ENCODE measurements at regions not wholly inside any gene's neighbourhood (a gene's known extent, or its start where the extent isn't known, plus 50 kb on each side); places are given as distances from the start of the nearest gene placed in this dataset.
"Not testable (repeated sequence)": the region's sequence is repeated elsewhere in the genome, so short reads cannot be mapped to it uniquely, and the experiment has no call there.

DNA sequence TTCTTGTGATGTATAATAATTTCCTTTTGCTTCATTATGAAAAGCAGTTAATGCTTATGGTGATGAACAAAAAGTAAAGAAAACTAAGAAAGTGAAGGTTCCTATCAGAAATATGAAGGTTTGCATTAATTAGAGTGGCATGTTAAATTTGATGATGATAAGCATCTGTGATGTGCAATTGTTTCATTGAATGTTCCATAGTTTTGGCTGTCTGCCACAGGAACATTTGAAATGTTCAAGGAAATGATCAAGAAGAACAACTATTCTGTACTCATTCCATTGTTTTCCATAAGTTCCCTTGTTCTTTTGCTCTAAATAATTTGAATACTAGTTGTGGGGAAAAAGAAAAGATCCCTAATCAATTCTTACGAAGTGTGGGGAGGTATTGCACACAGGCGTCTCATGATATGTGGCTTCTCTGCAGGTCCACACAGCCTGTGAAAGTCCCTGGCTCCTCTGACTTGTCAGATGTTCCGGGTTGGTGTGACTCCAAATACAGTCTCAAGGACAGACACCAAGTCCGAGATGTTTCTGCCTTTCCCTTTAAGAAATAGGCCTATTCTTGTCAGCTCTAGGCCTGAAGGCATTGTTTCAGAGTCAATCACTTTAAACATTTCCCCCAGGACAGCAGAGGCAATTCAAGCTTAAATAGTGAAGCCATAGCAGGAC is 152.6 kb upstream of the MAST4 start:
- intact Hi-C loops (cut with DNase I) = no loop called here
- H3K4me3 ChIP-seq (ENCODE audit: low read length) = no peak overlapping the region
- WGBS = 73% methylated on average over 4 of the region's 4 CpGs
- peaks cover 5% of the 10 kb centered on the region for H3K4me1 ChIP-seq (ENCODE audit: control insufficient read depth, insufficient read depth, low read length)
- no peaks in the 10 kb centered on the region for H3K27me3 ChIP-seq (ENCODE audit: control insufficient read depth, insufficient read depth)
- ATAC-seq (no peak), DNase-seq (no peak)
- H3K27ac ChIP-seq (ENCODE audit: low read length) = no peak overlapping the region
- H3K9me3 ChIP-seq (ENCODE audit: control insufficient read depth, low read length) = no peaks in the 10 kb centered on the region

DNA sequence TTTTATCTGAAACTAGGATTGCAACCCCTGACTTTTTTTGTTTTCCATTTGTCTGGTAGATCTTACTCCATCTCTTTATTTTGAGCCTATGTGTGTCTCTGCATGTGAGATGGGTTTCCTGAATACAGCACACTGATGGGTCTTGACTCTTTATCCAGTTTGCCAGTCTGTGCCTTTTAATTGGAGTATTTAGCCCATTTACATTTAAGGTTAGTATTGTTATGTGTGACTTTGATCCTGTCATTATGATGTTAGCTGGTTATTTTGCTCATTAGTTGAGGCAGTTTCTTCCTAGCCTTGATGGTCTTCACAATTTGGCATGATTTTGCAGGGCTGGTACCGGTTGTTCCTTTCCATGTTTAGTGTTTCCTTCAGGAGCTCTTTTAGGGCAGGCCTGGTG is 148.1 kb upstream of the MAST4 start:
- intact Hi-C loops (cut with DNase I); H3K27ac ChIP-seq (ENCODE audit: low read length); H3K4me3 ChIP-seq (ENCODE audit: low read length); DNase-seq; H3K27me3 ChIP-seq (ENCODE audit: control insufficient read depth, insufficient read depth); H3K9me3 ChIP-seq (ENCODE audit: control insufficient read depth, low read length); ATAC-seq; H3K4me1 ChIP-seq (ENCODE audit: control insufficient read depth, insufficient read depth, low read length): not testable (repeated sequence)
- 93% methylated on average over 1 of the region's 1 CpG for WGBS

DNA sequence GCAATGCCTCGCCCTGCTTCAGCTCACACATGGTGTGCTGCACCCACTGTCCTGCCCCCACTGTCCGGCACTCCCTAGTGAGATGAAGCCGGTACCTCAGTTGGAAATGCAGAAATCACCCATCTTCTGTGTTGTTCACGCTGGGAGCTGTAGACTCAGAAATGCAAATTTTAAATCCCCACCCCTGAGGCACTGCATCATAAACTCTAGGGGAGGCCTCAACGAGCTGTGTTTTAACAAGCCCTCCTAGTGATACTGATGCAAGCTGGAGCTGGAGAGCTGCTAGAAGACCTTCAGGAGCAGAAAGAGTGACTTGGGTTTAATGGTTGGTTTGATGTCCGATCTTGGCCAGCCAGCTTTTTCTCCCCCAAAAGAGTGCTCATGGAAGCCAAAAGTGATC is 146.0 kb upstream of the MAST4 start:
- Histone ChIP-seq H3K4me1 (ENCODE audit: control insufficient read depth, insufficient read depth, low read length) (no peaks in the 10 kb centered on the region), H3K27me3 (ENCODE audit: control insufficient read depth, insufficient read depth) (no peaks in the 10 kb centered on the region), H3K4me3 (ENCODE audit: low read length) (no peak overlapping the region), H3K9me3 (ENCODE audit: control insufficient read depth, low read length) (no peaks in the 10 kb centered on the region), H3K27ac (ENCODE audit: low read length) (no peak overlapping the region)
- no peak for ATAC-seq
- DNase-seq = no peak
- WGBS = 92% methylated on average over 6 of the region's 6 CpGs
- intact Hi-C loops (cut with DNase I) = no loop called here

DNA sequence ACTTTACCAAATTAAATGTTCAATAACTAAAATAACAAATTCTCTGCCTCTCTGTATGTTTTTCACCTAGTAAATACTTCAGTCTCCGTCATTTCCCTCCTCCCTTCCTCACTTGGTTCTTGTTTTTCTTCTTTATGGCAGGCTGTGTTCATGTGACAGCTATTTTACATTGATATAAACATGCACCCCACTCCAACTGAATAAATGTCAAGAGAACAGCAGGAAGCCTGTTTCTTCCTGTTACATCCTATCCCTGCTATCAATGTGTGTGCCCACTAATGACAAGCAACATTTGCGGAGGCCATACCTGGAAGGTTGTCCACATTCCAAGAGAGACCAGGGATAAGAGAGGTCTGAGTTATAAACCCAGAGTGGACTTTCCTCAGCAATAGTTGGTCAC is 145.2 kb upstream of the MAST4 start:
- WGBS = 82% methylated on average over 2 of the region's 2 CpGs
- Histone ChIP-seq H3K27ac (ENCODE audit: low read length) (no peak overlapping the region), H3K27me3 (ENCODE audit: control insufficient read depth, insufficient read depth) (no peaks in the 10 kb centered on the region), H3K4me1 (ENCODE audit: control insufficient read depth, insufficient read depth, low read length) (no peaks in the 10 kb centered on the region), H3K4me3 (ENCODE audit: low read length) (no peak overlapping the region), H3K9me3 (ENCODE audit: control insufficient read depth, low read length) (no peaks in the 10 kb centered on the region)
- intact Hi-C loops (cut with DNase I) = no loop called here
- DNase-seq (no peak), ATAC-seq (no peak)

DNA sequence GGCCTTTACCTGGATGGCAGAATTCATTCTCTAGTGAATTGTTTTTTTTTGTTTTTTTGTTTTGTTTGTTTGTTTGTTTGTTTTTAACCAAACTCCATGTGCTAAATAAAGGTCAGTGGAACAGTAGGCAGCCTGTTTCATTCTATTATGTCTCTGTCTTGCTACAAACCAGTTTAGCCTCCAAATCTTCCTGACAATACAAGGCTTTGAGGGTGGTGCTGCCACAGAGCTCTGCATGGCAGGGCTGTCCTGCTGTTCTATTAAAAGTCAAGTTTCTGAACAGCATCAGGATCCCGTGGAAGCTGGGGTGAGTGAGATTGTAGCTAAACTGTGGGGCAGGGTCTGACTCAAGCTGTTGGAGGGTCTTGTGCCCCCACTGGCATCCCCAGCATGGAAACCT is 144.1 kb upstream of the MAST4 start:
- Histone ChIP-seq H3K9me3 (ENCODE audit: control insufficient read depth, low read length) (no peaks in the 10 kb centered on the region), H3K27ac (ENCODE audit: low read length) (no peak overlapping the region), H3K4me3 (ENCODE audit: low read length) (no peak overlapping the region), H3K27me3 (ENCODE audit: control insufficient read depth, insufficient read depth) (no peaks in the 10 kb centered on the region), H3K4me1 (ENCODE audit: control insufficient read depth, insufficient read depth, low read length) (no peaks in the 10 kb centered on the region)
- no peak for DNase-seq
- intact Hi-C loops (cut with DNase I) = no loop called here
- no peak for ATAC-seq
- WGBS = 53% methylated on average over 1 of the region's 1 CpG

DNA sequence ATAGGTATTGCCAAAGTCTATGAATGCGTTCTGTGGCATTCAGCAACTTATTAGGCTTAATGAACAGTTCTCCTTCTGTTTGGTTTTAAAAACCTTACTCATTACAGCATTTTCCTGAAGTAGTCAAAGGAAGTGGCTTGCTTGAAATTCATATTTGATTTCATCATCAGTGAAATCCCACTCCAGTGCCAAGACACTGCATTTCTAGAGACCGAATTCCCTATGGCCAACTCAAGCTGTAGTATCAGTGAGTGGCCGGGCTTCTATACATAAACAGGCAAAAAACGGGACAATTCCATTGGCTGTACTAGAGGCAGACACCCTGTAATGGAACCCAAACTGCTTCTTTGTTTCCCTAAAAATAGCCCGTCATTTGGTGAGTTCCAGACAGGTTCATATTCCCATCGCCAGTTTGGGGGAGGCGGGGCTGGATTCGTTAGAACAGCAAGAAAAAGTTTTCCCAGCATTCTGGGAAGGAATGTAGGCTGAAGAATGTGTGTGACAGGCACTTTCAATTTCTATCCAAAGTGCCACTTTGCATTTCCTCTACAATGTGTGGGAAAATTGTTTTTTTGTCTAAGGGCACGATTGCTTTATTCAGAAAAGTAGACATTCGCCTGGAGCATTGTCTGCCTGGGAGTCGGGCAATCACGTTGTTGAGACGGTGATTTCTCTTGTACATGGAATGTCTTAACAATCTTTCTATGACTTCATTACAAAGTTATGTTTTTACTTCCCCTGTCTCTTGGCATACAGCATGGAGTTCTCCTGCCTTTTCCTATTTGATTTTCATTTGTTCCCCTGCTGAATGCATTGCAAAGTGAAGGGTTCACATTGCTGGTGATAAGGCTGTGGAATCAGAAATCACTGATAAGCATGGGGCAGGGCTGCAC is 141.8 kb upstream of the MAST4 start:
- DNase-seq (no peak), ATAC-seq (peak in 1 of 2 donors; percentile 55)
- Histone ChIP-seq H3K27me3 (ENCODE audit: control insufficient read depth, insufficient read depth) (no peaks in the 10 kb centered on the region), H3K4me1 (ENCODE audit: control insufficient read depth, insufficient read depth, low read length) (no peaks in the 10 kb centered on the region), H3K27ac (ENCODE audit: low read length) (no peak overlapping the region), H3K4me3 (ENCODE audit: low read length) (no peak overlapping the region), H3K9me3 (ENCODE audit: control insufficient read depth, low read length) (no peaks in the 10 kb centered on the region)
- intact Hi-C loops (cut with DNase I) = no loop called here
- WGBS = 53% methylated on average over 13 of the region's 13 CpGs

DNA sequence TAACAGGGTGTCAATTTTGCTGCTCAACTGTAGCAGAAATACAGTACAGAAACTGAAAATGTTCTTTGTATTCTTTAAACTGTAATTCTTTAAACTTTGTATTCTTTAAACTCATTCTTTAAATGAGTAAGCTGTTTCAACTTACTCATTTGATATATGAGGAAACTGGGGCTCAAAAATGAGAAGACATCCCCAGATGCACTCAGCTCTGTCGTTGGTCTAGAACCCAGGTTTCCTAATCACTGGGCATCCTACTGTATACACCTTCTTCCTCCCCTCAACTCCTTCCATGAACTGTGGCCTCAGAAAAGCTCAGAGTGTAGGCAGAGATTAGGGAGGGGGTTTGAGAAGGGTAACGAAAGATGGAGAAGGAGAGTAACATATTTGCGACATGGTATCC is 136.5 kb upstream of the MAST4 start:
- H3K27ac ChIP-seq (ENCODE audit: low read length) = no peak overlapping the region
- intact Hi-C loops (cut with DNase I) = no loop called here
- DNase-seq (no peak), ATAC-seq (no peak)
- H3K4me1 ChIP-seq (ENCODE audit: control insufficient read depth, insufficient read depth, low read length) = no peaks in the 10 kb centered on the region
- no peaks in the 10 kb centered on the region for H3K27me3 ChIP-seq (ENCODE audit: control insufficient read depth, insufficient read depth)
- no peaks in the 10 kb centered on the region for H3K9me3 ChIP-seq (ENCODE audit: control insufficient read depth, low read length)
- H3K4me3 ChIP-seq (ENCODE audit: low read length) = no peak overlapping the region
- 72% methylated on average over 3 of the region's 3 CpGs for WGBS

DNA sequence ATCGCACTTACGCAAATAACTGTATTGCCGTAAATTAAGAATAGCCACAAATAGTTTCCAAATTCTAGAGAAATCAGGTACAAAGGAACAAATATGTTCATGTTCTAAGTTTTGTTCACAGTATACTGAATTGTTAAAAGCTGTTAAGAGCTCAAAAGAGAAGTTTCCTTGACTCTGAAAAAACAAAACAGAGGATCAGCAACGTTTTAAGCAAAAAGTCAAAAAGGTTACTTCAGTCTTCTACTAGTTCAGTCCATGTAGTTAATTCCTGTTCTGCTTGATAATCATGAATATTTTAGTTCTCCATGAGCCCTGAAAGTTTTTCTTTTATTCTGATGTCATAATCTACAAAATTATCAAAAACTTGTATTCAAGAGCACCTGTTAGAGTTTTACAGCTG is 128.6 kb upstream of the MAST4 start:
- intact Hi-C loops (cut with DNase I) = no loop called here
- Histone ChIP-seq H3K27me3 (ENCODE audit: control insufficient read depth, insufficient read depth) (no peaks in the 10 kb centered on the region), H3K4me3 (ENCODE audit: low read length) (no peak overlapping the region), H3K27ac (ENCODE audit: low read length) (no peak overlapping the region), H3K4me1 (ENCODE audit: control insufficient read depth, insufficient read depth, low read length) (no peaks in the 10 kb centered on the region), H3K9me3 (ENCODE audit: control insufficient read depth, low read length) (no peaks in the 10 kb centered on the region)
- no peak for DNase-seq
- no peak for ATAC-seq
- 80% methylated on average over 4 of the region's 4 CpGs for WGBS

DNA sequence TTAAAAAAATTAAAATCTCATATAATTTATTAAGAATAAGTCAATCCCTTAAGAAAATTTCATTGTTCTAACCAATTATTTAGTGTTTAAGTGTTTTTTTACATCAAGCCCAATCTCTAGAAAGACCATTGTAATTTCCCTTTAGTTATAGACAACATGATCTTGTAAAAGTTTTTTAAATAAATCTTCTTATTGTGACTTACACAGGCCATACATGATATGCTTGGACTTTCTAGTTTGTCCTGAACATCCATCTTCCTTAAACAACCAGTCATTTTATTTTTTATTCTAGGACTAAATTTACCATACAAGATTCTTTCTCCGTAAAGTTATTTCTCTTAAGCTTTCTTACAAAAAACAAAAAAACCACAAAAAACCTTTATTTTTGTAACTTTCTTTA is 126.5 kb upstream of the MAST4 start:
- intact Hi-C loops (cut with DNase I) = no loop called here
- no peak for DNase-seq
- no peaks in the 10 kb centered on the region for H3K9me3 ChIP-seq (ENCODE audit: control insufficient read depth, low read length)
- no peak overlapping the region for H3K27ac ChIP-seq (ENCODE audit: low read length)
- no peak overlapping the region for H3K4me3 ChIP-seq (ENCODE audit: low read length)
- H3K27me3 ChIP-seq (ENCODE audit: control insufficient read depth, insufficient read depth) = no peaks in the 10 kb centered on the region
- WGBS = 99% methylated on average over 1 of the region's 1 CpG
- no peak for ATAC-seq
- no peaks in the 10 kb centered on the region for H3K4me1 ChIP-seq (ENCODE audit: control insufficient read depth, insufficient read depth, low read length)

DNA sequence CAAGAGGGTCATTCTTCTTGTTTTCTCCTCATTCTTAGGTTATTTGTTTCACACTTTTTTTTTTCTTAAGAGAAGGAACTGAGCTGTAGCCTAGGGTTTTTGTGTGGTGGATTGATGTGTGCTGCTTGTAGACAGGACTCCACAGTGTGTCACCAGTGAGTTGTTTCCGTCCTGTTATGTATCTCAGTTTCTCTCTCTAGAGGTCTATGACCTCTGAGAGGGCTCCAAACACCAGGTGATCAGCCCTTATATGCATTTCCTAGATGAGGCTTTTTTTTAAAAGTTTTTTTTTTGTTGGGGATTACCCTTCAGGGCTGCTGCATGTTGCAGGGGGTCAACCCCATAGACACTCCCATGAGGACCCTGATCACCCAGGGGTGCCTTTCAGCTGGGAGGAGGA is 124.2 kb upstream of the MAST4 start:
- Histone ChIP-seq H3K27ac (ENCODE audit: low read length) (no peak overlapping the region), H3K4me1 (ENCODE audit: control insufficient read depth, insufficient read depth, low read length) (no peaks in the 10 kb centered on the region), H3K4me3 (ENCODE audit: low read length) (no peak overlapping the region), H3K27me3 (ENCODE audit: control insufficient read depth, insufficient read depth) (no peaks in the 10 kb centered on the region), H3K9me3 (ENCODE audit: control insufficient read depth, low read length) (no peaks in the 10 kb centered on the region)
- ATAC-seq (no peak), DNase-seq (no peak)
- 74% methylated on average over 1 of the region's 1 CpG for WGBS
- intact Hi-C loops (cut with DNase I) = no loop called here

DNA sequence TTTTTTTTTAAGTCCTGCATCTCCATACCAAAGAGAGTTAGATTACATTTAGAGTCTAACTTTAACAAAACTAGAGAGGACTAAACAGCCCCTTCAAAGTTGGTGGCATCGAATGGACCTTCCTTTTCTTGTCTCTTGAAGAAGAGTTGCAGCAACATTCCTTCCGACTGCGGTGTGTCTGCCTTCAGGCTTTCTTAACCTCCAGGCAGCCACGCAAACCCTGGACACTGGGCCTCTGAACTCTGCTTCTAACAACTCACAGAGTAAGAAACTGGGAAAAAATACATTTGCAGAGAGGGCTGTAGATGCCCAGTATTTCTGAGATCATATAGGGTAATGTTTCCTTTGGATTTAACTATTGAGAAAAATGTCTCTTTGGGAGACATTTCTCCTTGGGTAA is 120.5 kb upstream of the MAST4 start:
- 84% methylated on average over 4 of the region's 4 CpGs for WGBS
- Histone ChIP-seq H3K9me3 (ENCODE audit: control insufficient read depth, low read length) (no peaks in the 10 kb centered on the region), H3K4me3 (ENCODE audit: low read length) (no peak overlapping the region), H3K27ac (ENCODE audit: low read length) (no peak overlapping the region), H3K27me3 (ENCODE audit: control insufficient read depth, insufficient read depth) (no peaks in the 10 kb centered on the region), H3K4me1 (ENCODE audit: control insufficient read depth, insufficient read depth, low read length) (no peaks in the 10 kb centered on the region)
- no peak for ATAC-seq
- DNase-seq = no peak
- intact Hi-C loops (cut with DNase I) = no loop called here

Data from right cardiac atrium (tissue), 5 donors.